NCI-H460 (cell line): ENCODE measurements at regions not wholly inside any gene's neighbourhood (a gene's known extent, or its start where the extent isn't known, plus 50 kb on each side); places are given as distances from the start of the nearest gene placed in this dataset.
"Not testable (repeated sequence)": the region's sequence is repeated elsewhere in the genome, so short reads cannot be mapped to it uniquely, and the experiment has no call there.

ENCODE experiments used
- DNase-seq: peaks from one replicate; pipeline ENCODE4 v3.0.0-alpha.2; 2016; ENCODE audit warnings: low read depth; ENCODE audit errors: extremely low read depth

- no peak for DNase-seq
Observed at GRCh38 chr5:7269591-7270274, 126.2 kb upstream of the ADCY2 start.

DNA sequence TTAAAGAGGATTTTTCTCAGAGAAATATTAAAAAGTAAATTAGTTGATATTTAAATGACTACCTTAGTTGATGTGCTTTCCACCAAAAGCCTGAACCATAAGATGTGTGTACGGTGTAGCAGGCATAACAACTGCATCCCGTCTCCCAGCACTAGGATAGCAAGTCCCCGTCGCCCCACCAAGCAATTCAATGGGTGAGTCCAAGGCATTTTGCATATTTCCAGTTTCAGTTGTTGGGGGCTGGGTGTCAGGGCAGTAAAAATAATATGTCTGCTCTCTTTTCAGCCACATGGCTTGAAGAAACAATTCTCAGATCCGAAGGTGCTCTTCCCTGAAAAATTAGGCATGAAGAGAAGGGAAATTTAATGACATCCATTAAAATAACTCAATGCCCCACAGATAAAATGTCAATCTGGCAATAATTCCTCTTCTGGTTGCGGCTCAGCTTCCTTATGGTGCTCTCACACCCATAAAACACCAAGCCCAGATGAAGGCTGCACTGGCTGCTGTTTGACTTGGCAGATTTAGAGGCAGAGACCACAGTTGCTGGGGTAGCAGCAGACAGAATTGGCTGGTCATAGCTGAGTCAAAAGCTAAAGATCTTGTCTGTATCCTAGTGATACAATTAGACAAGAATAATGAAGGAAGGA is 124.4 kb upstream of the ADCY2 start:
- no peak for DNase-seq

GRCh38 chr5:7272408-7272965 is 123.5 kb upstream of the ADCY2 start:
- DNase-seq, result no peak

DNA sequence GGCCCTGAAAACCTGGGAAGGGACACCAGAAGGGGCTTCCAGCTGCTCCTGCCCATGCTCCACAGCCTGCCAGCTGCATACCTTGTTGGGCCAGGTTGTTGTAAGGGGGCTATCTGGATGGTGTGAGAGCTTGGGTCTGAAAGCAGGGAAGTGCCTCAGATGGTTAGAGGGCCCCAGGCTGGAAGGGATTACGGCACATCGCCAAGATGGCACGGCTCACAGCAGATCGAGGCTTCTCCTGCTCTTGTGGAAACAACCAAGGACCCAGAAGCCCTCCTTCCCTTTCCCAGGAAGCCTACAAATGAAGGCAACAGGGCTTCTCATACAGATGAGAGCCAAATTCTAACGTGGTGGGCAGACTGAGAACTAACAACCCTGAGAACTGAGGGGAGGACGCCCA is 121.7 kb upstream of the ADCY2 start:
- no peak for DNase-seq

- not testable (repeated sequence) for DNase-seq
Observed at GRCh38 chr5:7289634-7290033, 106.3 kb upstream of the ADCY2 start.

GRCh38 chr5:7297821-7298220 is 98.1 kb upstream of the ADCY2 start:
- DNase-seq, result not testable (repeated sequence)

DNA sequence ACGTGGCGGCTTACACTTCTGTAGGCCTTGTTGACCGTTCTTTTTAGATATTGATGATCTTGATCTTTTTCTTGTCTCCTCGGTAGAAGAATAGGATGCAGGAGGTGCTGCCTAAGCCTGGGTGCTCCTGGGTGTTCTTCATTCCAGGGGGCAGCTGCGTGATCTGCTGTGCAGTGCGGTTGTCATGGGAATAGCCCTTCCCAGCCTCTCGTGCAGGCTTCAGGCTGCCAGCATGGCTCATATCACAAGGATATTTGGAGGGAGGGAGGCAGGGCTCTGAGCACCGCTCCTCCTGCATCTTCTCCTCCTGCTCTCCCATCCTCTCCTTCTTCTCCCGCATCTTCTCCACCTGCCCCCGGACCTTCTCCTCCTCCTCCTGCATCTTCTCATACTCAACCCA is 96.2 kb upstream of the ADCY2 start:
- not testable (repeated sequence) for DNase-seq

DNA sequence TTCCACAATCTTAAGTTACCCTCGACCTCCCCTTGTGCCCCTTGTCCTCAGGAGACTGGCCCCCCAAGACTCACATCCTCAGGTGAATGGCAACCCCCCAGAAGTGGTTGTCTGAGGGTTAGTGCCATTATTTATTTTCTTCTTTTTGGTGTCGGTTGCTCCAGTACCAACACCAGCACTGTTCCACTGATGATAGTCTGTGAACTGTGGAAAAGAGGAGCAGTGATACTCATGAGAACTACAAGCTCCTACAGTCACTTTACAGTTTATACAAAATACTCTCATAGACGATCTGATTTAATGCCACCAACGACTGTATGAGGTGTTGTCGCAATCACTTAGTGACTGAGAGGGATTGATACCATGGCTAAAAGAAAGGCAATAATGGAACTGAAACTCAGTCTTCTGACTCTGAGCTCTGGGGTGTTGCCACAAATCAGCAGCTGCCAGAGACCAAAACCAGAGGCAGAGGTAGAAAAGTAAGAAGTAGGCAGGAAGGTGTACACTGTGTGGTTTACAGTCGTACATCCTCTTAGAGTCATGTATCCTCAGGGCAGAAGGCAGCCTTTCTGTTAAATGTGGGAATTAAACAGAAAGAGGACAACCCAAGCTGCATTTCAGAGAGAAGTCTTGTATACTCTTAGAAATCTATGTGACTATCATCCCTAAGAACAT is 90.8 kb upstream of the ADCY2 start:
- DNase-seq, result not testable (repeated sequence)

GRCh38 chr5:7306556-7306955 is 89.4 kb upstream of the ADCY2 start:
- peak; percentile 42 for DNase-seq

- DNase-seq, result not testable (repeated sequence)
Observed at GRCh38 chr5:7307709-7308108, 88.2 kb upstream of the ADCY2 start.

GRCh38 chr5:7309715-7310114 is 86.2 kb upstream of the ADCY2 start:
- DNase-seq, result not testable (repeated sequence)

DNA sequence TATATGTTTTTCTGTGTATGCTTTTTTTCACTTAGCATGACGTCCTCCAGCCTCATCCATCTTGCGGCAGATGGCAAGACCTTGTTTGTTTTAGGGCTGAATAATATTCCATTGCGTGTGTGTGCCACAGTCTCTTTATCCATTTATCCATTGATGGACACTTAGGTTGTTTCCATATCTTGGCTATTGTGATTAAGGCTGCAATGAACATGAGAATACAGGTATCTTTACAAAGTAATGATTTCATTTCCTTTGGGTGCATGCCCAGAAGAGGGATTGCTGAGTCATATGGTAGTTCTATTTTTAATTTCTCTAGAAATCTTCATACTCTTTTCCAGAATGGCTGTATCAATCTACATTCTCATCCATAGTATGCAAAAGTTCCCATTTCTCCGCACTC is 85.3 kb upstream of the ADCY2 start:
- DNase-seq, result not testable (repeated sequence)

DNA sequence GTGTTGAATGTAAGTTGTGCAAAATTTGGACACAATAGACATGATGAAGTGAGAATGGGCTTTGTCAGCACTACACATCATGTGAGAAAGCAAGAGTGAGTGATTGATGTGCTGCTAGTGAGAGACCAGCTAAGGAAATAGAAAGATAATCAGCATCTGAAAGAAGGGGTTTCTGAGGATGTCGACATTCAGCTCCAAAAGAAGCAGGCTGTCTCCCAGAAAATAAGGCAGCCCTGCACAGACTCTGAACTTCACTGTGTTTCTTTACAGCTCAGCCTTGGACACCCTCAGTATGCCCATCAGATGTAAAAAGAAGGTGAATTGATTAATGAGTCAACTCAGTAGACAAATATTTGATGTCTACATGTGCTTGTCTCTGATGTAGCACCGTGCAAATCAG is 80.8 kb upstream of the ADCY2 start:
- DNase-seq, result no peak

DNA sequence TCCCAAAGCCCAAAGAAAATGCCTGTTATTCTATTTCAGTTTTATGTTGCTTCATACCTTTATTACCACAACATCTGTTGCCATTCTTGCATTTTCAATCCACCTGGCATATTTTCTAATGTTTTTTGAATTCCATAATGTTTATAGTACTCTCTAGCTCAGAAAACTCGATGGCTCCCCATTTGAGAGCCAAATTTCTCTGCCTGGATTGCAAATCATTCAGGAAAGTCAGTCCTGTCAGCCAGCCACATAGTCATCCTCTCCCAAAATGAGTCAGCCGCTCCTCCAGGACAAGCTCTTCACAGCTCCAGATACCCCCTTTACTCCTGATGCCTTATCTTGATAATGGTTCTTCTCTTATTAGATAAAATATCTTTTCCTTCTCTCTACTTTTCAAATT is 78.2 kb upstream of the ADCY2 start:
- no peak for DNase-seq

- DNase-seq, result no peak
Observed at GRCh38 chr5:7320701-7321301, 75.1 kb upstream of the ADCY2 start.

GRCh38 chr5:7321724-7322123 is 74.2 kb upstream of the ADCY2 start:
- no peak for DNase-seq

DNA sequence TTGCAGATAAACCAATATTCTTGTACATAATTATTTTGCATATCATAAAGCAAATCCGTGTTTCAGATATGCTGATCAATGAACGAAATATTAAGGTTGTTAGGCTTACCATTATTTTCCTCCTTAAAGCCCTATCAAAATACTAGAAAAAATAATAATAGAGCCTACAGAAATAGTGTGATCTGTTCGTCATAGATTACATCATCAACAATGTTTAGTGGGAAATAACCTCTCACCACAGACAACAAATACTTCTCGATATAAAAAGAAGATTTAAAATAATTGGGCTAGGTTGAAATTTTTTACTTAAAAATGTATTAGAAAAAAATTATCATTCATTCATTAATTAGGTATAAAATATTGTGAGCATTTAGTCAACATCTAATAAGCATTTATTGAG is 71.0 kb upstream of the ADCY2 start:
- DNase-seq, result no peak

GRCh38 chr5:7325975-7326913 is 69.7 kb upstream of the ADCY2 start:
- DNase-seq, result no peak

- DNase-seq, result no peak
Observed at GRCh38 chr5:7329141-7329540, 66.8 kb upstream of the ADCY2 start.

DNA sequence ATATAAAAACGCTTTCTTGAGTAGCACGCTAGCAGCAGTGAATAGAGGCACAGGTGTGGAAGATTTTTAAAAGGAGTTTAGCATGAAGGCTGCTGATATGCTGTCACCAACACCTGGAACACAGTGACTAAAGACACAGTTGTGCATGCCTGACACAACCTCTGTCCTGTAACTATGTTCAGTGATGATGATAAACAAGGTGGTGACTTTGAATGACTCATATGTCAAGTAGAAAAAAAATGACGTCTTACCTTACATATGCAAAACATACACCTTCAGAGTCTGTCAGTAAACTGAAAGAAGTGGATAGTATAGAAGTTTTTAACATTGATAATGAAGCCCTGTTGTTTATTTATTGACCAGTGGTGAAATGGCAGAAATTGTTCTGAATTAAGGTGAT is 66.2 kb upstream of the ADCY2 start:
- no peak for DNase-seq
